ENCODE measurements at regions not wholly inside any gene's neighbourhood (a gene's known extent, or its start where the extent isn't known, plus 50 kb on each side); places are given as distances from the start of the nearest gene placed in this dataset.

- Mint-ChIP-seq H3K36me3 (no peaks in the 10 kb centered on the region), H3K4me1 (no peaks in the 10 kb centered on the region), H3K27me3 (ENCODE audit: low read depth in 2 of 2) (no peaks in the 10 kb centered on the region), H3K9me3 (peaks cover 12 to 18% of the 10 kb centered on the region in 2 donors), H3K27ac (no peak overlapping the region), H3K4me3 (no peak overlapping the region)
- no peaks in the 10 kb centered on the region for H3K36me3 ChIP-seq (ENCODE audit: control insufficient read depth, insufficient read depth, low read length)
- H3K27me3 ChIP-seq (ENCODE audit: control insufficient read depth, insufficient read depth, low read length) = no peaks in the 10 kb centered on the region
- ATAC-seq (no peak), DNase-seq (no peak)
- H3K4me1 ChIP-seq (ENCODE audit: control insufficient read depth, insufficient read depth, low read length) = no peaks in the 10 kb centered on the region
- H3K4me3 ChIP-seq (ENCODE audit: low read length) = no peak overlapping the region
- H3K27ac ChIP-seq (ENCODE audit: low read length) = no peak overlapping the region
- no peak for TF ChIP-seq CTCF (IDR thresholded peaks at IDR 0.05)
- H3K9me3 ChIP-seq (ENCODE audit: control insufficient read depth, insufficient read depth, low read length) = peaks cover 7% of the 10 kb centered on the region
- 78% methylated on average over 4 of the region's 4 CpGs for WGBS (ENCODE audit: insufficient coverage)
- intact Hi-C loops (cut with micrococcal nuclease) = no loop called here
Observed at GRCh38 chr4:137075586-137075985, 456.7 kb downstream of the PCDH18 start.

- no peak for ATAC-seq
- Histone ChIP-seq H3K4me3 (ENCODE audit: low read length) (no peak overlapping the region), H3K36me3 (ENCODE audit: control insufficient read depth, insufficient read depth, low read length) (no peaks in the 10 kb centered on the region), H3K4me1 (ENCODE audit: control insufficient read depth, insufficient read depth, low read length) (no peaks in the 10 kb centered on the region), H3K27me3 (ENCODE audit: control insufficient read depth, insufficient read depth, low read length) (no peaks in the 10 kb centered on the region), H3K27ac (ENCODE audit: low read length) (no peak overlapping the region), H3K9me3 (ENCODE audit: control insufficient read depth, insufficient read depth, low read length) (peaks cover 7% of the 10 kb centered on the region)
- no peak for TF ChIP-seq CTCF (IDR thresholded peaks at IDR 0.05)
- DNase-seq = no peak
- H3K27ac Mint-ChIP-seq = no peak overlapping the region
- H3K4me3 Mint-ChIP-seq = no peak overlapping the region
- H3K4me1 Mint-ChIP-seq = no peaks in the 10 kb centered on the region
- H3K36me3 Mint-ChIP-seq = no peaks in the 10 kb centered on the region
- WGBS (ENCODE audit: insufficient coverage) = 66% methylated on average over 2 of the region's 2 CpGs
- H3K27me3 Mint-ChIP-seq (ENCODE audit: low read depth in 2 of 2) = no peaks in the 10 kb centered on the region
- intact Hi-C loops (cut with micrococcal nuclease) = no loop called here
- peaks cover 17 to 24% of the 10 kb centered on the region in 2 donors for H3K9me3 Mint-ChIP-seq
Observed at GRCh38 chr4:137070614-137071013, 461.7 kb downstream of the PCDH18 start.

- H3K4me3 Mint-ChIP-seq = no peak overlapping the region
- H3K27me3 Mint-ChIP-seq (ENCODE audit: low read depth in 2 of 2) = no peaks in the 10 kb centered on the region
- H3K4me3 ChIP-seq (ENCODE audit: low read length) = no peak overlapping the region
- H3K27ac Mint-ChIP-seq = no peak overlapping the region
- H3K4me1 ChIP-seq (ENCODE audit: control insufficient read depth, insufficient read depth, low read length) = no peaks in the 10 kb centered on the region
- no peak for DNase-seq
- H3K9me3 Mint-ChIP-seq = peaks cover 21 to 27% of the 10 kb centered on the region in 2 donors
- no peaks in the 10 kb centered on the region for H3K36me3 Mint-ChIP-seq
- H3K9me3 ChIP-seq (ENCODE audit: control insufficient read depth, insufficient read depth, low read length) = peaks cover 7% of the 10 kb centered on the region
- H3K27ac ChIP-seq (ENCODE audit: low read length) = no peak overlapping the region
- H3K4me1 Mint-ChIP-seq = no peaks in the 10 kb centered on the region
- no peaks in the 10 kb centered on the region for H3K27me3 ChIP-seq (ENCODE audit: control insufficient read depth, insufficient read depth, low read length)
- intact Hi-C loops (cut with micrococcal nuclease) = no loop called here
- no peak for TF ChIP-seq CTCF (IDR thresholded peaks at IDR 0.05)
- no peaks in the 10 kb centered on the region for H3K36me3 ChIP-seq (ENCODE audit: control insufficient read depth, insufficient read depth, low read length)
- 93% methylated on average over 1 of the region's 2 CpGs for WGBS (ENCODE audit: insufficient coverage)
- no peak for ATAC-seq
Observed at GRCh38 chr4:137069473-137069872, 462.8 kb downstream of the PCDH18 start.

- H3K9me3 Mint-ChIP-seq = peaks cover 18 to 20% of the 10 kb centered on the region in 2 donors
- no peak for DNase-seq
- no peaks in the 10 kb centered on the region for H3K36me3 Mint-ChIP-seq
Observed at GRCh38 chr4:137067735-137068134, 464.6 kb downstream of the PCDH18 start.

More at GRCh38 chr4:137067735-137068134, 464.6 kb downstream of the PCDH18 start:
- H3K4me3 Mint-ChIP-seq = no peak overlapping the region
- H3K36me3 ChIP-seq (ENCODE audit: control insufficient read depth, insufficient read depth, low read length) = no peaks in the 10 kb centered on the region
- H3K27ac Mint-ChIP-seq = no peak overlapping the region
- H3K27ac ChIP-seq (ENCODE audit: low read length) = no peak overlapping the region
- H3K27me3 ChIP-seq (ENCODE audit: control insufficient read depth, insufficient read depth, low read length) = no peaks in the 10 kb centered on the region
- WGBS (ENCODE audit: insufficient coverage) = 50% methylated on average over 1 of the region's 1 CpG
- no peak overlapping the region for H3K4me3 ChIP-seq (ENCODE audit: low read length)
- H3K4me1 Mint-ChIP-seq = no peaks in the 10 kb centered on the region
- no peaks in the 10 kb centered on the region for H3K4me1 ChIP-seq (ENCODE audit: control insufficient read depth, insufficient read depth, low read length)
- peaks cover 7% of the 10 kb centered on the region for H3K9me3 ChIP-seq (ENCODE audit: control insufficient read depth, insufficient read depth, low read length)
- ATAC-seq = no peak
- intact Hi-C loops (cut with micrococcal nuclease) = no loop called here
- TF ChIP-seq CTCF (IDR thresholded peaks at IDR 0.05) = no peak
- no peaks in the 10 kb centered on the region for H3K27me3 Mint-ChIP-seq (ENCODE audit: low read depth in 2 of 2)

All from natural killer cell (primary cell).